ENCODE measurements at regions not wholly inside any gene's neighbourhood (a gene's known extent, or its start where the extent isn't known, plus 50 kb on each side); places are given as distances from the start of the nearest gene placed in this dataset.
"Not testable (repeated sequence)": the region's sequence is repeated elsewhere in the genome, so short reads cannot be mapped to it uniquely, and the experiment has no call there.

DNA sequence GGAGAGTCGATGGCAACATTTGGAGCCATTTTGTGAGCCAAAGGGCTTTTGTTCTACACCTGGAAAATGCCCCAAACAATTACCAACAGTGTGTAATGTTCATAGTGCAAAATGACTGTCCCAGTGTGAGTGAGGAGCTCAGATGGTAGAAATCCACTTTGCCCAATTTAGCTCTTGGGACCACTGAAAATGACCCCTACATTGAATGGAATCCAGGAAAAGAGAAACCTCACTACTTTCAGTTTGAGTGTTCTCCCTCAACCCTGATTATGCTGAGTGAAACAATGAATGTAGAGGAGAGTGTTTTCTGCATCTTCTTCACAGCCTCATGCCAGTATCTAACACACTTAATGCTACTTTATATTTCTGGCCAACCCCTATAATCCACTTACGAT lies 84.9 kb upstream of the NRN1 start:
- no peak for DNase-seq

DNA sequence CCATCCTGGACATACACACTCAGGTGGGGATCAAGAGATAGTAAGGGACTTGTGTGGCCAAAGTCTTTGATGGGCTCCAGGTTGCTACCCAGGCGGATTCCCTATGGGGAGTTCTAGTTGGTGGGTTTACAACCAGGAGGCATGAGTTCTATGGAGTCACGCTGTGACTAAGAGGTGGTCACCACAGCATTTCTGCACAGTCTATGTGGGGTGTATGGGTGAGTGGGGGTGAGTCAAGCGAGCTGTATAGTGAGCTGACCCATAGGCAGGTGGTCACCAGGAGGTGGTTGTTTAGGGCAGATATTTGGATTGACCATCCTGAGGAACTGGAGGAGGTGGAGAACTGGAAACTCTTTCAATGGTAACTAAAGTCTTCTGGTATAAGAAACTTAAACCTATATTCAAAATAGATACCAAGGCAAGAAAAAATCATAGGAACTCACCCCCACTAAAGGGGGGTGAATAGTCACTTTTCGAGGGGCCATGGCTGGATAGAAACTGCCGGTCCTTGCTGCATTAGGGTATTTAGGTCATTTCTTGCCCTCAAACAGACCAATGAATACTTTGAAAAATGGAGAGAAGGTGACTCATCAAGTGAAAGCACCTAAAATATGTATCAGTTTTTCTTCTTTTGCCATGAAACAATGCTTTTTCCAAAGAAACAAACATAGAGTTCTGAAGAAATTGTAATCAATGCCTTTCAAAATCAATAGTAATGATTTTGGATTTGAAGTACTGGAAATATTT lies 84.3 kb upstream of the NRN1 start:
- no peak for DNase-seq

DNA sequence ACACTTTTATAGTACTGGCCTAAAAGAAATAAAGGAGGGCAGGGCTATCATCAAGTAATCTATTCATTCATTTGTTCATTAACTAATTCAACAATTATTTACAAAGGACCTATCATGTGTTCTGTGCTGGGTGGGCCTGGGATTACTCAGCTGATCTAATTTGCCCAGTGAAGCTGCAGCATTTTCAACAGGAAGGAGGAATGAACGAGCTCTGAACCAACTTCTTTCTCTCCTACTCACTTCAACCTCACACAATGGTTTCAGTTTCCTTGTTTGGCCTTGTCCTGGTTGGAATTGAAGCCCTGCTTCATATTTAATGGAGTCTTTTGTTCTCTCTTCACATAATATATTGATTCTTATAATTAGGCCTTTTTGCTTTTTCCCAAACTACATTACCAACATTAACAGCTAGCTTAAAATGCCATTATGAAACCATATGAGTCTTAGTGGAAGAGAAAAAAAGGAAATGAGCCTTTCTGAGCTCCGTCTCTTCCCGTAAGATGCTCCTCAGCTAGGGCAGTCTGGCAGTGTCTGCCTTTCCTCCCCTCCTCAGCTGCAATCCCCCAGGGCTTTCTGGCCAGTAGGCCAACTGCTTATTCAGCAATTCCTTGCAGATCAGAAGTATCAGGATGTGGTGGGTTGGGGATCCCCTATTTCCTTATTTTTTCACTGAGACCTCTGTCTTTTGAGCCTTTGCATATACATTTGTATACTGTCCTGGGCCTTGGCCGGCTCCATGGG lies 79.4 kb upstream of the NRN1 start:
- no peak for DNase-seq

DNA sequence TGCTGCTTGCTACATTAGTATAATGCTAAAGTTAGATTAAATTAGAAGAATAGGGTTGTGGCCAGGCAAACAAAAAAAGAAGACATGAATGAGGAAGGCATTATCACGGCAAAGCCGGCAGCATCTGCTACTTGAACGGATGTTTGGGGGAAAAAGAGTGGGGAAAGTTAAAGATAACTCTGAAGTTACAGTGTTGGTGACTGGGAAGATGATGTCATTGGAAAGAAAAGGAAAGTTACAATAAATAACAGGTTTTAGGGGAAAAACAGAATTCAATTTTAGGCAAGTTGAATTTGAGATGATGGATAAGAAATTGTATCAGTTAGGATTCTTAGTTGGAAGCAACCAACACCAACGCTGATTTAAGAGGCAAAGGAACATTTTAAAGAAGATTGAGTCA lies 74.2 kb upstream of the NRN1 start:
- no peak for DNase-seq

DNA sequence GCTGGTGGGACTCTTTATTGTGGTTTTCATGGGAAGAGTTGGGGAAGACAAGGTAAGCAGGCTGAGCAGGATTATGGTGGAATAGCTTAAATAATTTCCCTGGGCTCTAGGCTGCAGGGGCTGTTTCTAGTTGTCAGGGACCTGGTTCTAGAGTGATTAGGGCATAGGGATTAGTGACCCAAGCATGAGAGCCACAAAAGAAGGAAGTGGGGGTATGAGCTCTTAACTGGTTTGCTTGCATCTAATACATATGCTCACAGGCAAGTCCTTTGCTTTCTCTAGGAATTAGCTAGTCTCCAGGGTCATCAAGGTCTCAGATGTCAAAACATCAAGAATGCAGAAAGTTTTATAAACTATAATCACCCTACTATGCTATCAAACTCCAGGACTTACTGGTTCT lies 67.5 kb upstream of the NRN1 start:
- DNase-seq = no peak

DNA sequence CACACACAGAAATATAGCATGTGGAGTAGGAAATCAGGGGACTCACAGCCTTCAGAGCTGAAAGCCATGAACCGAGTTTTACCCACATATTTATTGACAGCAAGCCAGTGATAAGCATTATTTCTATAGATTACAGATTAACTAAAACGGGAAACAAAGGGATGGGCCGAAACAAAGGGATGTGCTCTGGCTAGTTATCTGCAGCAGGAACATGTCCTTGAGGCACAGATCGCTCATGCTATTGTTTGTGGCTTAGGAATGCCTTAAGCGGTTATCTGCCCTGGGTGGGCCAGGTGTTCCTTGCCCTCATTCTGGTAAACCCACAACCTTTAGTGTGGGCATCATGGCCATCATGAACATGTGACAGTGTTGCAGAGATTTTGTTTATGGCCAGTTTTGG lies 61.4 kb upstream of the NRN1 start:
- DNase-seq = not testable (repeated sequence)

DNA sequence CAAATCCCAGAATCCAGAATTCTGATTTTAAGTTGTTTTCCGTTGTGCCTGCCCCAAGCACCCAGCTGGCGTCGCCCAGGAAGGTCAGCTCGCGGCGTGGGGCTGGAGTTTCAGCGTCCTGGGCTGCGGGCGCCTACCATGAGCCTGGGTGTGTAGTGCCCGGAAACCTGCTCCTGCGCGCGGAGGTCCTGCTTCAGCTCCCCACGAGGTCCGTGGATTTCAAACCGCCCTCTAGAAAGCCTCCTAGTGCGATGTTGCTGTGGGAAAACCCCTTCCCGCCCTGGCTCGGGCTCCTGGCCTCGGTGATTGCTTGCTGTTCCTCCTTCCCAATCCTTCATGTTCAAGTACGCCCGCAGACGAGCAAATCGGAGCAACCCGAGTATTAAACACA lies 51.3 kb upstream of the NRN1 start:
- no peak for DNase-seq

DNA sequence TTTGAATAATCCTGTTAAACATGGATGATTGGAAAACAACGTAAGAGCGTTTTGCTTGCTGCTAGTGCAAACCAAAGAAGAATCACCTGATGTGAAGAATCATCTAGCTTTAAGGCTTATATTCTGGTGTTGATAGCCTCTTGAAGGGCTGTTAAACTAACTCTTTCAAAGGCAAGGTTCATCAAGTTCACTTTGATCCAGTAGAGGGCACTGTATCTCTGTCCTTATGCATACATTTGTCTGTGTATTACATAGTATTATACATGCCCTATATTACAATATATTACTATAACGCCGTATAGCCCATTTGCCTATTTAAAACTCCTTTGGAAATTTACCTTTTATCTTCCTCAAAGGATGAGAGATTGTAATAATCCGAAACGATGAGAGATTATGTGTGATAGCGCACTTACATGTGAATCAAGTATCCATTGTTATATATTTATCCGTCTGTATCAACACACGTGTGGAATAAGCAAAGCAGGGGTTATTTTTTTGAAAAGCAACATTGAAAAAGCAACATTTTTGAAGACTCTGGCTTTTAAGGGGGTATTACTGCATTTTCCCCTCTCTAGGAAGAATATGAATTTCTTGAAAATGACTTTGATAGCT lies 50.8 kb upstream of the NRN1 start:
- DNase-seq = peak; percentile 63

Measured in fibroblast of skin of back (primary cell).